Vagina (tissue), 2 donors: ENCODE measurements at regions not wholly inside any gene's neighbourhood (a gene's known extent, or its start where the extent isn't known, plus 50 kb on each side); places are given as distances from the start of the nearest gene placed in this dataset.

Experiments used
- POLR2A ChIP-seq, 2 donors: fragments of 450-650 bp; IDR thresholded peaks; one replicate each; pipeline ENCODE4 v1.6.1; 2017; ENCODE audit warnings: antibody characterized with exemption in 2 of 2, mild to moderate bottlenecking in 2 of 2, moderate library complexity in 2 of 2
- POLR2AphosphoS5 ChIP-seq, 2 donors: sonication (generic); formaldehyde crosslinking; IDR thresholded peaks; one replicate each; pipeline ENCODE4 v1.9.0; 2017; ENCODE audit warnings: antibody characterized with exemption in 2 of 2, mild to moderate bottlenecking in 2 of 2, low read depth in 1 of 2; ENCODE audit not compliant: insufficient read depth in 1 of 2
- TF ChIP-seq, protein P1 (sequence below), 3 experiments: fragments of 450-650 bp in 2 of 3; fragments of 200-600 bp in 1 of 3; sonication (generic) in 1 of 3; IDR thresholded peaks; one replicate each; pipeline ENCODE4 v1.5.1; 2017 to 2019; ENCODE audit warnings: antibody characterized with exemption in 3 of 3, mild to moderate bottlenecking in 2 of 3, moderate library complexity in 2 of 3

DNA sequence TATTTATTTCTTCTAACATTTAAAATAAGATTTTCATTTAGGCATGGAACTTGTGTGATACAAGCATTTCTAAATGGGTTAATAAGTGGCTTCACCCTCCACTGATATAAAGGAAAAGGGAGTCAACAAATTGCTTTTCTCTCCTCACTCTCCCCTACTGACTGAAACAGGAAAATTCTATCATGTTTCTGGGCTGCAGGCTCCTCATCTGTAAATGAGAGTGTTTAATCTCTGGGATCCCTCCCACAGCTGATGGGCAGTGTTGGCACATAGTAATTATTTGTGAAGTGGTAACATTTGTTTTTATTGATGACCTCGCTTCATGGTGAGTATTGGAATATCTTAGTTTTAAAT, 69.8 kb upstream of the WARS2 start:
- TF ChIP-seq, protein P1, sequence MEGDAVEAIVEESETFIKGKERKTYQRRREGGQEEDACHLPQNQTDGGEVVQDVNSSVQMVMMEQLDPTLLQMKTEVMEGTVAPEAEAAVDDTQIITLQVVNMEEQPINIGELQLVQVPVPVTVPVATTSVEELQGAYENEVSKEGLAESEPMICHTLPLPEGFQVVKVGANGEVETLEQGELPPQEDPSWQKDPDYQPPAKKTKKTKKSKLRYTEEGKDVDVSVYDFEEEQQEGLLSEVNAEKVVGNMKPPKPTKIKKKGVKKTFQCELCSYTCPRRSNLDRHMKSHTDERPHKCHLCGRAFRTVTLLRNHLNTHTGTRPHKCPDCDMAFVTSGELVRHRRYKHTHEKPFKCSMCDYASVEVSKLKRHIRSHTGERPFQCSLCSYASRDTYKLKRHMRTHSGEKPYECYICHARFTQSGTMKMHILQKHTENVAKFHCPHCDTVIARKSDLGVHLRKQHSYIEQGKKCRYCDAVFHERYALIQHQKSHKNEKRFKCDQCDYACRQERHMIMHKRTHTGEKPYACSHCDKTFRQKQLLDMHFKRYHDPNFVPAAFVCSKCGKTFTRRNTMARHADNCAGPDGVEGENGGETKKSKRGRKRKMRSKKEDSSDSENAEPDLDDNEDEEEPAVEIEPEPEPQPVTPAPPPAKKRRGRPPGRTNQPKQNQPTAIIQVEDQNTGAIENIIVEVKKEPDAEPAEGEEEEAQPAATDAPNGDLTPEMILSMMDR (IDR thresholded peaks at IDR 0.05), result no peak
- TF ChIP-seq POLR2A (IDR thresholded peaks at IDR 0.05) (no peak), POLR2AphosphoS5 (IDR thresholded peaks at IDR 0.05; ENCODE audit: insufficient read depth in 1 of 2, low read depth in 1 of 2) (no peak)
